ENCODE measurements at regions not wholly inside any gene's neighbourhood (a gene's known extent, or its start where the extent isn't known, plus 50 kb on each side); places are given as distances from the start of the nearest gene placed in this dataset.

GRCh38 chr12:107277855-107278254 lies 184.5 kb upstream of the CRY1 start:
- TF ChIP-seq POLR2A (IDR thresholded peaks at IDR 0.05; ENCODE audit: low read depth, low read length): no peak
- DNase-seq (ENCODE audit: insufficient read length, low spot score) (peak; percentile 40), FAIRE-seq (peak; percentile 92)

DNA sequence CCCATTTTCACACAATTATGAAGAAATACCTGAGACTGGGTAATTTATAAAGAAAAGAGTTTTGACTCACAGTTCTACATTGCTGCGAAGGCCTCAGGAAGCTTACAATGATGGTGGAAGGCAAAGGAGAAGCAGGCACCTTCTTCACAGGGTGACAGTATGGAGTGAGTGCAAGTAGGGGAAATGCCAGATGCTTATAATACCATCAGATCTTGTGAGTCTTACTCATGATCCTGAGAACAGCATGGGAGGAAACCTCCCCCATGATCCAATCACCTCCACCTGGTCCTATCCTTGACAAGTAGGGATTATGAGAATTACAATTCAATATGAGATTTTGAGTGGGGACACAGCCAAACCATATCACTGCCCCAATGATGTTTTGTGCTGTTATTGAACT lies 189.3 kb upstream of the CRY1 start:
- DNase-seq (ENCODE audit: insufficient read length, low spot score) (no peak), FAIRE-seq (no peak)
- TF ChIP-seq POLR2A (IDR thresholded peaks at IDR 0.05; ENCODE audit: low read depth, low read length): no peak

- TF ChIP-seq POLR2A (IDR thresholded peaks at IDR 0.05; ENCODE audit: low read depth, low read length): no peak
- FAIRE-seq (no peak), DNase-seq (ENCODE audit: insufficient read length, low spot score) (no peak)
Measured at GRCh38 chr12:107283652-107284051, 190.3 kb upstream of the CRY1 start.

- FAIRE-seq (no peak), DNase-seq (ENCODE audit: insufficient read length, low spot score) (no peak)
- no peak for TF ChIP-seq POLR2A (IDR thresholded peaks at IDR 0.05; ENCODE audit: low read depth, low read length)
Measured at GRCh38 chr12:107284692-107285091, 191.3 kb upstream of the CRY1 start.

DNA sequence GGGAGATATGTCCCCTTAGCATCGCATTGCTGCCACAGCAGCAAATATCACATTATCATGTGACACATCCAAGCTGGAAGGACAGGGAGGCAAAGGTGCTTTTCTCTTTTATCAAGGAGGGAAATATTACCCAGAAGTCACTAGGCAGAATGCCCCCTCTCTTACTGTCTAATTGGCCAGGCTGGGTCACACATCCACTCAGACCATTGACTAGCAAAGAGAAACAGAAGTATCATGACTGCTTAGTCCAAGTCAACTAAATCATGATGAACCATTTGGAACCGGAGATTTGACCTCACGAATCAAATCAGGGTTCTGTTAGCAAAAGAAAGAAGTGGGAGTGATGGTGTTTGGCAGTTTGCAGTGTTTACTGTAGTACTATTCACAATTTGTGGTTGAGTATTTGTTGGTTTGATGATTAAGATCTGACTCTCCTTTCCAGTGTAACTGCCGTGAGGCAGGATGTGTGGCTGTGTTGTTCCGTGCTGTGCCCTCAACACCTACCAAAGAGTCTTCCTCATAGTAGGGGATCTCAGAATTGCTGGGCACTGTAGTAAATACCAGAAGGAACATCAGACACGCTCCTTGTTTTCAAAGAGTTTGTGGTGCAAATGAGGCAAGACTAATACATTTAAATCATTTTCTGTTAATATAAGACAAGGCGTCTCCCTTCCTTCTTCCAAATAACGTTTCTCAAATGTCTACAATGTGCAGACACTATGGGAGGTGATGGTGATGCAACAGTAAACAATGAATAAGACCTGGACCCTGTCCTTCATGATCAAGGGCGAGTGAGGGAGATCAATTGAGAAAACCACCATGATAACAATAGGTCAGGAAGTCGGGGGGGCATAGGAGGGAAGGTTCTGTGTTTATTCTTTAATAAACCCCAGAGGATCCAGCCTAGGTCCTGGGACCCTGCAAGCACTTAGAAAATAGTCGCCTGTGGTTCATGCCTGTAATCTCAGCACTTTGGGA lies 194.4 kb upstream of the CRY1 start:
- FAIRE-seq: peak; percentile 55
- TF ChIP-seq POLR2A (IDR thresholded peaks at IDR 0.05; ENCODE audit: low read depth, low read length): no peak
- peak; percentile 27 for DNase-seq (ENCODE audit: insufficient read length, low spot score)

GRCh38 chr12:107288414-107289127 lies 195.2 kb upstream of the CRY1 start:
- FAIRE-seq (no peak), DNase-seq (ENCODE audit: insufficient read length, low spot score) (no peak)
- TF ChIP-seq POLR2A (IDR thresholded peaks at IDR 0.05; ENCODE audit: low read depth, low read length): no peak

GRCh38 chr12:107291018-107291417 lies 197.7 kb upstream of the CRY1 start:
- FAIRE-seq: no peak
- DNase-seq (ENCODE audit: insufficient read length, low spot score): no peak
- TF ChIP-seq POLR2A (IDR thresholded peaks at IDR 0.05; ENCODE audit: low read depth, low read length): no peak

DNA sequence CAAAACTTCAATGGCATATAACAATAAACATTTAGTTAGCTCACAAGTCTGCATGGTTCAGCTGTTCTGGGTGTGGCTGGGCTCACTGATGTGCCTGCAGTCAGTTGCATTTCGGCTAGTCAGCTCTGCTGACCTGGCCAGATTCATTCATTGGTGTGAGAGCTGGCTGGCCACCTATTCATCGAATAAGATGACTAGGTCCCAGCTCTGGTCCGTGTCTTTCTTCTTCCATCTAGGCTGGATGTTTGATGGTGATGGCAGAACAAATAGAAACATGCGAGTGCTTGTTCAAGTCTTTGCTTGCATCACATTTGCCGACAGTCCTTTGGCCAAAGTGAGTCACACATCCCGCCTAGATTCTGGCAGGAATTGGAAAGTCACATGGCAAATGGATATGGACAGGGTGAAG lies 203.3 kb upstream of the CRY1 start:
- FAIRE-seq: peak; percentile 93
- DNase-seq (ENCODE audit: insufficient read length, low spot score): no peak
- no peak for TF ChIP-seq POLR2A (IDR thresholded peaks at IDR 0.05; ENCODE audit: low read depth, low read length)

- no peak for TF ChIP-seq POLR2A (IDR thresholded peaks at IDR 0.05; ENCODE audit: low read depth, low read length)
- DNase-seq (ENCODE audit: insufficient read length, low spot score) (no peak), FAIRE-seq (no peak)
Measured at GRCh38 chr12:107302649-107303341, 209.4 kb upstream of the CRY1 start.

DNA sequence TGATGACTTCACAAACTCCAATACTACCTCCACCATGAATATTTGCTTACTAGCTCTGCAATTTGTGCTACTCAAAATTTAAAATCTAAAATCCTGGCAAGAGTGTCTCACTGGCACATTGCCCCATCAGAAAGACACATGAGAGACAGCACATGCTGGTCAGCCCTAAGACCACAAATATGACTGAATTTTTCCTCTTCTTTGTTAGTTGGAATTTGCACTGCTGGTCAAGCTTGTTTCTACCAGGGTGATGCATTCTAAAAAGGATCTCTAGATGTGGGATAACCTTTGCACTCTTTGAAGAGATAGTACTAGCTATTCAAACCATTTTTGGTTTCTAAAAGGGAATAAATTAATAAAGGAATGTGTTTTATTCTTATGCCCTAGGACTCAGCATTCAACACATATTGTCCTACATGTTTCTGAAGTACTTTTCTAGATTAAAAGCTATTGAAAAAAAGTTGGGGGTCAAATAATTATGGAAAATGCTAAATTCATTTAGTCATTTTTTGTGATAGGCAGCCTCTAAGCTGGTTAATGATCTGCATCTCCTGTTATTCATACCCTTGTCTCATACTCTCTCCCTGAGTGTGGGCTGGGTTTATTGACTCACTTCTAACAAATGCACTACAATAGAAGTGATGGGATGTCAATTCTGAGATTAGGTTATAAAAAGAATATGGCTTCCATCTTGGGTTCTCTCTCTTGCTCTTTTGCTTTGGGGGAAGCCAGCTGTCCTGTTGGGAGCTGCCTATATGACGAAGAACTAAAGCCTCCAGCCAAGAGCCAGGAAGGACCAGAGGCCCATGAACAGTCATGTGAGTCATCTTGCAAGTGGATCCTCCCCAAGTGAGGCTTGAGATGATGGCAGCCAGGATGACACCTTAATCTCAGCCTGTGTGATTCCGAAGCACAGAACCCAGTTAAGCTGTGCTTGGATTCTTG lies 211.5 kb upstream of the CRY1 start:
- TF ChIP-seq POLR2A (IDR thresholded peaks at IDR 0.05; ENCODE audit: low read depth, low read length): no peak

GRCh38 chr12:107306141-107306659 lies 212.9 kb upstream of the CRY1 start:
- TF ChIP-seq POLR2A (IDR thresholded peaks at IDR 0.05; ENCODE audit: low read depth, low read length): no peak
- FAIRE-seq (no peak), DNase-seq (ENCODE audit: insufficient read length, low spot score) (no peak)

More for the DNA sequence above, 211.5 kb upstream of the CRY1 start:
- FAIRE-seq (no peak), DNase-seq (ENCODE audit: insufficient read length, low spot score) (no peak)

GRCh38 chr12:107308310-107308709 lies 215.0 kb upstream of the CRY1 start:
- TF ChIP-seq POLR2A (IDR thresholded peaks at IDR 0.05; ENCODE audit: low read depth, low read length): no peak
- DNase-seq (ENCODE audit: insufficient read length, low spot score) (no peak), FAIRE-seq (no peak)

GRCh38 chr12:107309020-107309419 lies 215.7 kb upstream of the CRY1 start:
- DNase-seq (ENCODE audit: insufficient read length, low spot score) (no peak), FAIRE-seq (no peak)
- no peak for TF ChIP-seq POLR2A (IDR thresholded peaks at IDR 0.05; ENCODE audit: low read depth, low read length)
